D721Med (cell line): ENCODE measurements at regions not wholly inside any gene's neighbourhood (a gene's known extent, or its start where the extent isn't known, plus 50 kb on each side); places are given as distances from the start of the nearest gene placed in this dataset.
"Not testable (repeated sequence)": the region's sequence is repeated elsewhere in the genome, so short reads cannot be mapped to it uniquely, and the experiment has no call there.

Source experiments
- DNase-seq: peaks from one replicate; pipeline ENCODE4 v3.0.0; 2011; ENCODE audit warnings: low spot score; ENCODE audit not compliant: insufficient read length
- FAIRE-seq: peaks from 2 replicates; lab custom pipeline; 2011; peaks lifted over from hg19 to GRCh38; lab: Jason Lieb, UNC
- CTCF ChIP-seq: IDR thresholded peaks from 2 replicates; pipeline ENCODE4 v1.5.1; 2012; ENCODE audit warnings: mild to moderate bottlenecking, control low read depth; ENCODE audit not compliant: insufficient read depth; ENCODE audit errors: missing control alignments

GRCh38 chr2:145800151-145801091 is 1280.5 kb upstream of the ZEB2 start:
- no peak for TF ChIP-seq CTCF
- DNase-seq (no peak), FAIRE-seq (no peak)

- no peak for FAIRE-seq
Measured at GRCh38 chr2:145799595-145800108, 1279.7 kb upstream of the ZEB2 start.

GRCh38 chr2:145798419-145798818 is 1278.5 kb upstream of the ZEB2 start:
- no peak for FAIRE-seq
- no peak for DNase-seq
- TF ChIP-seq CTCF = no peak

More at GRCh38 chr2:145799595-145800108, 1279.7 kb upstream of the ZEB2 start:
- TF ChIP-seq CTCF = no peak
- no peak for DNase-seq

GRCh38 chr2:145797692-145798091 is 1277.8 kb upstream of the ZEB2 start:
- FAIRE-seq (no peak), DNase-seq (no peak)
- no peak for TF ChIP-seq CTCF

- DNase-seq (no peak), FAIRE-seq (no peak)
- no peak for TF ChIP-seq CTCF
Measured at GRCh38 chr2:145792745-145793144, 1272.8 kb upstream of the ZEB2 start.

- DNase-seq (no peak), FAIRE-seq (no peak)
- TF ChIP-seq CTCF = no peak
Measured at GRCh38 chr2:145789636-145790035, 1269.7 kb upstream of the ZEB2 start.

- not testable (repeated sequence) for FAIRE-seq, DNase-seq
Measured at GRCh38 chr2:145787597-145788361, 1267.9 kb upstream of the ZEB2 start.

- DNase-seq, FAIRE-seq: not testable (repeated sequence)
Measured at GRCh38 chr2:145782607-145783006, 1262.7 kb upstream of the ZEB2 start.
